ENCODE measurements at regions not wholly inside any gene's neighbourhood (a gene's known extent, or its start where the extent isn't known, plus 50 kb on each side); places are given as distances from the start of the nearest gene placed in this dataset.

DNA sequence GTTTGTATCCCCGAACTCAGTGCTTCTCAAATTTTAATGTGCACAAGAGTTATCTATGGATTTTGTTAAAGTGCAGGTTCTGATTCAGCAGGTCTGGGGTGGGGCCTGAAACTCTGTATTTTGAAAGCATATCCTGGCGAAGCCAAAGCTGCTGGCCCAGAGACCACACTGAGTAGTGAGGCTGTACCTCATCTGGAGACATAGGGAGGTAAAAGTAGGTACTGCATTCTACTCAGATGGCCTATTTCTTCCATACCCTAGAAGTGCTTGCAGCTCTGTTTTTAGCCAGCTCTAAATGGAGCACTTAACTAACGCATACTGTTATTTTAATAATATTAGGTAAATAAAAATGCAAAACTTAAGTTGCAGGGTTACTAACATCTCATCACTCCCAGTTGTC lies 206.2 kb upstream of the PRNP start:
- DNase-seq: no peak
- Histone ChIP-seq H3K27ac (ENCODE audit: low read depth in 1 of 2, low read length in 2 of 2) (no peak overlapping the region), H3K4me1 (ENCODE audit: insufficient read depth, low read length) (no peaks in the 10 kb centered on the region), H3K27me3 (ENCODE audit: control insufficient read depth in 1 of 2, insufficient read depth in 2 of 2, low read length in 2 of 2) (no peaks in the 10 kb centered on the region), H3K4me3 (ENCODE audit: low read length) (no peak overlapping the region), H3K9me3 (ENCODE audit: control insufficient read depth in 1 of 2, insufficient read depth in 1 of 2, low read length in 2 of 2) (no peaks in the 10 kb centered on the region), H3K36me3 (ENCODE audit: insufficient read depth, low read length) (no peaks in the 10 kb centered on the region)
- H3K36me3 Mint-ChIP-seq (ENCODE audit: low read depth): no peaks in the 10 kb centered on the region
- TF ChIP-seq, protein P1, sequence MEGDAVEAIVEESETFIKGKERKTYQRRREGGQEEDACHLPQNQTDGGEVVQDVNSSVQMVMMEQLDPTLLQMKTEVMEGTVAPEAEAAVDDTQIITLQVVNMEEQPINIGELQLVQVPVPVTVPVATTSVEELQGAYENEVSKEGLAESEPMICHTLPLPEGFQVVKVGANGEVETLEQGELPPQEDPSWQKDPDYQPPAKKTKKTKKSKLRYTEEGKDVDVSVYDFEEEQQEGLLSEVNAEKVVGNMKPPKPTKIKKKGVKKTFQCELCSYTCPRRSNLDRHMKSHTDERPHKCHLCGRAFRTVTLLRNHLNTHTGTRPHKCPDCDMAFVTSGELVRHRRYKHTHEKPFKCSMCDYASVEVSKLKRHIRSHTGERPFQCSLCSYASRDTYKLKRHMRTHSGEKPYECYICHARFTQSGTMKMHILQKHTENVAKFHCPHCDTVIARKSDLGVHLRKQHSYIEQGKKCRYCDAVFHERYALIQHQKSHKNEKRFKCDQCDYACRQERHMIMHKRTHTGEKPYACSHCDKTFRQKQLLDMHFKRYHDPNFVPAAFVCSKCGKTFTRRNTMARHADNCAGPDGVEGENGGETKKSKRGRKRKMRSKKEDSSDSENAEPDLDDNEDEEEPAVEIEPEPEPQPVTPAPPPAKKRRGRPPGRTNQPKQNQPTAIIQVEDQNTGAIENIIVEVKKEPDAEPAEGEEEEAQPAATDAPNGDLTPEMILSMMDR (IDR thresholded peaks at IDR 0.05): no peak
- H3K4me1 Mint-ChIP-seq (ENCODE audit: low read depth): no peaks in the 10 kb centered on the region
- no peak for ATAC-seq (ENCODE audit: poor library complexity)
- peaks cover 50% of the 10 kb centered on the region for H3K27me3 Mint-ChIP-seq
- CTCF ChIA-PET: no interaction called here
- intact Hi-C loops (cut with DNase I, micrococcal nuclease): no loop called here
- no peaks in the 10 kb centered on the region for H3K9me3 Mint-ChIP-seq
- POLR2A ChIA-PET: no interaction called here
- no peak overlapping the region for H3K4me3 Mint-ChIP-seq
- no peak overlapping the region for H3K27ac Mint-ChIP-seq

DNA sequence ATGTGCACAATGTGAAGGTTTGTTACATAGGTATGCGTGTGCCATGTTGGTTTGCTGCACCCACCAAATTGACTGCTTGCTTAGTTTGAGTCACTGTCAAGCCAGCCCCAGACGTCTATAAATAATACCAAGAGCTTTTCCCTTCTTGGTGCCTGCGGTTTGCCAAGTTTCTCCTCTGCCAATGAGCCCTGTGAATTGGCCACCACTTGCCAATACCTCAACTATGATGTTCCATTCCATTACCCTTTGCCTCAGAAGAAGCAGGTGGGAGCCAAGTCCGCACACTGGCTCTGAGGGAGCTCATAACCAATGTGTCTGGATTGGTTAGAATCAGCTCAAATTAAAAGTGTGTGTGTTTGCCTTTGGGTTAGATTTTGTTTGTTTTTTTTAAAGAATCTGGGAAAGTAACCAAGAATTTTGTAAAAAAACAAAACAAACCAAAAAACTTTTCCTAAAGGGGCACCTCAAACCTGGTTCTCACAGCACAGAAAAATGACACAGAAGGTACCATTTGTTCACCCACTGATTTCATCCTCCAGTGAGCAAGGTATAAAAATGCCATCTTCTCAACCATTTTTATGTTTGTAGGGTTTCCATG lies 209.3 kb upstream of the PRNP start:
- TF ChIP-seq, protein P1 (IDR thresholded peaks at IDR 0.05): no peak
- Histone ChIP-seq H3K4me3 (ENCODE audit: low read length) (no peak overlapping the region), H3K36me3 (ENCODE audit: insufficient read depth, low read length) (no peaks in the 10 kb centered on the region), H3K27me3 (ENCODE audit: control insufficient read depth in 1 of 2, insufficient read depth in 2 of 2, low read length in 2 of 2) (no peaks in the 10 kb centered on the region), H3K4me1 (ENCODE audit: insufficient read depth, low read length) (no peaks in the 10 kb centered on the region), H3K9me3 (ENCODE audit: control insufficient read depth in 1 of 2, insufficient read depth in 1 of 2, low read length in 2 of 2) (no peaks in the 10 kb centered on the region), H3K27ac (ENCODE audit: low read depth in 1 of 2, low read length in 2 of 2) (no peak overlapping the region)
- H3K9me3 Mint-ChIP-seq: no peaks in the 10 kb centered on the region
- H3K4me1 Mint-ChIP-seq (ENCODE audit: low read depth): no peaks in the 10 kb centered on the region
- intact Hi-C loops (cut with DNase I, micrococcal nuclease): no loop called here
- ChIA-PET CTCF (no interaction called here), POLR2A (no interaction called here)
- ATAC-seq (ENCODE audit: poor library complexity) (no peak), DNase-seq (no peak)
- no peaks in the 10 kb centered on the region for H3K36me3 Mint-ChIP-seq (ENCODE audit: low read depth)
- no peak overlapping the region for H3K27ac Mint-ChIP-seq
- H3K4me3 Mint-ChIP-seq: no peak overlapping the region
- peaks cover 30% of the 10 kb centered on the region for H3K27me3 Mint-ChIP-seq

DNA sequence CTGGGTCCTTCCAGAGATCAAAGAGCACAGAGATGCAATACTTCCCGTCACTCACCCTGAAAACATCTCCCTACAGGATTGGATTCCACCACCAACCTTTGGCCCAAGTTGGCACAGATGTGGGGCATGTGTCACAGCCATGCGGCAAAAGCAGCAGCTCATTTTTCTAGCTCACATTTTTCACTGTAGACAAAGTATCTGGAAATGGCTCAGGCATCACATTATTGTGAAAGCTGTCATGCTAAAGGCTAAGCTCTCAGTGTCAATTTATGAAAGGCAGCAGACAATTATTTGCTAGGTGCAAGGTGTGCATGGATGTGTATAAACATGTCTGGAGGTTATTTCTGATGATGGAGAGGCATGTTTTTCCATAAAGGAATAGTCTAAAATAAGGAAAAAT lies 213.3 kb upstream of the PRNP start:
- DNase-seq (no peak), ATAC-seq (ENCODE audit: poor library complexity) (no peak)
- Histone ChIP-seq H3K9me3 (ENCODE audit: control insufficient read depth in 1 of 2, insufficient read depth in 1 of 2, low read length in 2 of 2) (no peaks in the 10 kb centered on the region), H3K27ac (ENCODE audit: low read depth in 1 of 2, low read length in 2 of 2) (no peak overlapping the region), H3K27me3 (ENCODE audit: control insufficient read depth in 1 of 2, insufficient read depth in 2 of 2, low read length in 2 of 2) (peaks cover 0 to 6% of the 10 kb centered on the region in 2 experiments), H3K4me3 (ENCODE audit: low read length) (no peak overlapping the region), H3K36me3 (ENCODE audit: insufficient read depth, low read length) (no peaks in the 10 kb centered on the region), H3K4me1 (ENCODE audit: insufficient read depth, low read length) (no peaks in the 10 kb centered on the region)
- Mint-ChIP-seq H3K27me3 (peaks cover 18% of the 10 kb centered on the region), H3K27ac (no peak overlapping the region), H3K4me1 (ENCODE audit: low read depth) (no peaks in the 10 kb centered on the region), H3K36me3 (ENCODE audit: low read depth) (no peaks in the 10 kb centered on the region), H3K4me3 (no peak overlapping the region), H3K9me3 (no peaks in the 10 kb centered on the region)
- CTCF ChIA-PET: no interaction called here
- POLR2A ChIA-PET: no interaction called here
- intact Hi-C loops (cut with DNase I, micrococcal nuclease): no loop called here
- TF ChIP-seq, protein P1 (IDR thresholded peaks at IDR 0.05): no peak
